Gastrocnemius medialis (tissue), 4 donors: ENCODE measurements at regions not wholly inside any gene's neighbourhood (a gene's known extent, or its start where the extent isn't known, plus 50 kb on each side); places are given as distances from the start of the nearest gene placed in this dataset.

ENCODE experiments used
- POLR2A ChIP-seq, 2 donors: fragments of 450-650 bp; IDR thresholded peaks; one replicate each; pipeline ENCODE4 v1.6.1; 2017; ENCODE audit warnings: antibody characterized with exemption in 2 of 2, mild to moderate bottlenecking in 2 of 2, moderate library complexity in 2 of 2
- TF ChIP-seq, protein P1 (sequence below), 5 experiments: fragments of 450-650 bp in 3 of 5; fragments of 200-600 bp in 2 of 5; sonication (generic) in 2 of 5; IDR thresholded peaks in 4 of 5; conservative IDR thresholded peaks in 1 of 5; 1 replicate in 4 of 5; 2 replicates in 1 of 5; pipeline ENCODE4 v1.5.1; 2016 to 2019; ENCODE audit warnings: antibody characterized with exemption in 5 of 5, mild to moderate bottlenecking in 3 of 5, moderate library complexity in 3 of 5

GRCh38 chr5:88021141-88021540 lies 247.5 kb downstream of the TMEM161B start:
- TF ChIP-seq, protein P1, sequence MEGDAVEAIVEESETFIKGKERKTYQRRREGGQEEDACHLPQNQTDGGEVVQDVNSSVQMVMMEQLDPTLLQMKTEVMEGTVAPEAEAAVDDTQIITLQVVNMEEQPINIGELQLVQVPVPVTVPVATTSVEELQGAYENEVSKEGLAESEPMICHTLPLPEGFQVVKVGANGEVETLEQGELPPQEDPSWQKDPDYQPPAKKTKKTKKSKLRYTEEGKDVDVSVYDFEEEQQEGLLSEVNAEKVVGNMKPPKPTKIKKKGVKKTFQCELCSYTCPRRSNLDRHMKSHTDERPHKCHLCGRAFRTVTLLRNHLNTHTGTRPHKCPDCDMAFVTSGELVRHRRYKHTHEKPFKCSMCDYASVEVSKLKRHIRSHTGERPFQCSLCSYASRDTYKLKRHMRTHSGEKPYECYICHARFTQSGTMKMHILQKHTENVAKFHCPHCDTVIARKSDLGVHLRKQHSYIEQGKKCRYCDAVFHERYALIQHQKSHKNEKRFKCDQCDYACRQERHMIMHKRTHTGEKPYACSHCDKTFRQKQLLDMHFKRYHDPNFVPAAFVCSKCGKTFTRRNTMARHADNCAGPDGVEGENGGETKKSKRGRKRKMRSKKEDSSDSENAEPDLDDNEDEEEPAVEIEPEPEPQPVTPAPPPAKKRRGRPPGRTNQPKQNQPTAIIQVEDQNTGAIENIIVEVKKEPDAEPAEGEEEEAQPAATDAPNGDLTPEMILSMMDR (IDR thresholded peaks at IDR 0.05 in 4 of 5, conservative IDR thresholded peaks at IDR 0.05 in 1 of 5) = no peak
- TF ChIP-seq POLR2A (IDR thresholded peaks at IDR 0.05) = no peak
